DOHH2 (cell line): ENCODE measurements at regions not wholly inside any gene's neighbourhood (a gene's known extent, or its start where the extent isn't known, plus 50 kb on each side); places are given as distances from the start of the nearest gene placed in this dataset.

Experiments used
- H3F3A ChIP-seq: fragments of 200-600 bp; sonication (generic), shearing (Covaris generic); 2 replicates; pipeline ENCODE4 v1.6.0; 2016; ENCODE audit warnings: antibody characterized with exemption, mild to moderate bottlenecking; ENCODE audit not compliant: control insufficient read depth, insufficient read depth
- H3K27ac ChIP-seq: fragments of 200-600 bp; sonication (generic); 2 replicates; pipeline ENCODE4 v1.5.1; 2014; ENCODE audit warnings: low read depth, mild to moderate bottlenecking, low read length, moderate library complexity
- H3K27me3 ChIP-seq: fragments of 200-600 bp; sonication (generic); 2 replicates; pipeline ENCODE4 v1.6.1; 2014; ENCODE audit warnings: mild to moderate bottlenecking, low read length, mixed read lengths; ENCODE audit not compliant: control insufficient read depth
- H3K36me3 ChIP-seq: fragments of 200-600 bp; sonication (generic); 2 replicates; pipeline ENCODE4 v1.6.1; 2014; ENCODE audit warnings: mild to moderate bottlenecking, low read length, moderate library complexity, mixed read lengths; ENCODE audit not compliant: control insufficient read depth
- H3K4me1 ChIP-seq: fragments of 200-600 bp; sonication (generic); 2 replicates; pipeline ENCODE4 v1.6.1; 2014; ENCODE audit warnings: mild to moderate bottlenecking, low read length, mixed read lengths; ENCODE audit not compliant: control insufficient read depth
- H3K4me2 ChIP-seq: fragments of 200-600 bp; sonication (generic); 2 replicates; pipeline ENCODE4 v1.6.0; 2014; ENCODE audit warnings: mild to moderate bottlenecking, low read length, moderate library complexity
- H3K4me3 ChIP-seq: fragments of 200-600 bp; sonication (generic); 2 replicates; pipeline ENCODE4 v1.5.1; 2014; ENCODE audit warnings: mild to moderate bottlenecking, low read length, mixed read lengths
- H3K79me2 ChIP-seq: fragments of 200-600 bp; sonication (generic); 2 replicates; pipeline ENCODE4 v1.6.1; 2014; ENCODE audit warnings: mild to moderate bottlenecking, low read length, mixed read lengths; ENCODE audit not compliant: control insufficient read depth
- H3K9me2 ChIP-seq: fragments of 200-600 bp; sonication (generic); replicated peaks from 2 replicates; pipeline ENCODE4 v1.6.1; 2014; ENCODE audit warnings: mild to moderate bottlenecking, low read length, mixed read lengths; ENCODE audit not compliant: control insufficient read depth
- H3K9me3 ChIP-seq: fragments of 200-600 bp; sonication (generic); 2 replicates; pipeline ENCODE4 v1.6.1; 2014; ENCODE audit warnings: antibody characterized with exemption, low read length, mixed read lengths; ENCODE audit not compliant: control insufficient read depth, insufficient read depth
- H4K20me1 ChIP-seq: fragments of 200-600 bp; sonication (generic); 2 replicates; pipeline ENCODE4 v1.6.0; 2014; ENCODE audit warnings: low read depth, mild to moderate bottlenecking, antibody characterized with exemption, low read length, moderate library complexity; ENCODE audit not compliant: control insufficient read depth, insufficient read depth
- EZH2phosphoT487 ChIP-seq: fragments of 200-600 bp; sonication (generic); IDR thresholded peaks from 2 replicates; pipeline ENCODE4 v1.6.1; 2017; ENCODE audit warnings: borderline replicate concordance, mild to moderate bottlenecking, antibody characterized with exemption, low read length, moderate library complexity, mixed read lengths
- TF ChIP-seq, protein P1 (sequence below): fragments of 200-600 bp; sonication (generic); IDR thresholded peaks from one replicate; pipeline ENCODE4 v1.5.1; 2014; ENCODE audit warnings: antibody characterized with exemption, mild to moderate bottlenecking, low read depth, low read length; ENCODE audit not compliant: poor library complexity, severe bottlenecking

DNA sequence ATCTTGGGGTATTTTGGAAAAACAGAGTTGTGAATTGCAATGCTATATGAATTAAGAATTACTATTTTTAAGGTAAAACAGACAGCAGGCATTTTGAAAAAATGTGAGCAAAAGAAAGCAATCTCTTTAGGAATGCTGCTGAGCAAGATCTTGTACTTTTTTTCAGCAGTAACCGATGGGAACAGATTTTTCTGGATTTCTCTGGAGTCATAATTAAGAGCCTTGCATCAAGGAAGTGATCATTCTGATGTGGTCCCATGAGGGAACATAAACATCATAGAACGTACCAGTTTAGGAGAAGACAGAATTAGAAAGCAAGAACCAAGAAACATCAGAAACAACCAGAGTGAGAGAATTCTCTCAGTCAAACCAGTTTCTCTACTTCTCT, 157.0 kb upstream of the AGR3 start:
- Histone ChIP-seq H3K9me3 (no peaks in the 10 kb centered on the region), H3K4me1 (peaks cover 13% of the 10 kb centered on the region), H3K4me3 (no peak overlapping the region), H3K79me2 (no peaks in the 10 kb centered on the region), H3K9me2 (no peaks in the 10 kb centered on the region; the same call in 1 of the 2 replicates), H3F3A (no peaks in the 10 kb centered on the region), H4K20me1 (no peaks in the 10 kb centered on the region), H3K36me3 (no peaks in the 10 kb centered on the region), H3K4me2 (no peak overlapping the region), H3K27me3 (no peaks in the 10 kb centered on the region), H3K27ac (no peak overlapping the region)
- TF ChIP-seq EZH2phosphoT487: no peak
- TF ChIP-seq, protein P1, sequence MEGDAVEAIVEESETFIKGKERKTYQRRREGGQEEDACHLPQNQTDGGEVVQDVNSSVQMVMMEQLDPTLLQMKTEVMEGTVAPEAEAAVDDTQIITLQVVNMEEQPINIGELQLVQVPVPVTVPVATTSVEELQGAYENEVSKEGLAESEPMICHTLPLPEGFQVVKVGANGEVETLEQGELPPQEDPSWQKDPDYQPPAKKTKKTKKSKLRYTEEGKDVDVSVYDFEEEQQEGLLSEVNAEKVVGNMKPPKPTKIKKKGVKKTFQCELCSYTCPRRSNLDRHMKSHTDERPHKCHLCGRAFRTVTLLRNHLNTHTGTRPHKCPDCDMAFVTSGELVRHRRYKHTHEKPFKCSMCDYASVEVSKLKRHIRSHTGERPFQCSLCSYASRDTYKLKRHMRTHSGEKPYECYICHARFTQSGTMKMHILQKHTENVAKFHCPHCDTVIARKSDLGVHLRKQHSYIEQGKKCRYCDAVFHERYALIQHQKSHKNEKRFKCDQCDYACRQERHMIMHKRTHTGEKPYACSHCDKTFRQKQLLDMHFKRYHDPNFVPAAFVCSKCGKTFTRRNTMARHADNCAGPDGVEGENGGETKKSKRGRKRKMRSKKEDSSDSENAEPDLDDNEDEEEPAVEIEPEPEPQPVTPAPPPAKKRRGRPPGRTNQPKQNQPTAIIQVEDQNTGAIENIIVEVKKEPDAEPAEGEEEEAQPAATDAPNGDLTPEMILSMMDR: no peak

DNA sequence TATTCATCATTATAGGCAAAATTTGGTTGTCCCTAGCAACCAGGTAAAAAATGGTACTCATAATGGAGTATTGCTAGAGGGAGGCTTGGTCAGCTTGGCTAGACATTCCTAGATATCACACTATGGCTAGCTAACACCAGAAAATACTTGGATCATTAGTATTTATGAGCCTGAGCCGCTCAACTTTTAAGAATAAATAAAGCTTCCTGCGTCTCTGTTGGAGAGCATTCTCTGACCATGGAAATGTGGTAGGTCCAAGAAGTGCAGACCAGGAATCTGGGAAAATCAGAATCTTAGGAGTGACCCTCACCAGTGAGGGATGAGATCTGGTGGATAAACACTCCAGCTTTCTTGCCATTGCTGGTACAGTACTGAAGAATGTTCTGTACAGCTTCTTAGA, 157.6 kb upstream of the AGR3 start:
- no peaks in the 10 kb centered on the region for H3K36me3 ChIP-seq
- TF ChIP-seq, protein P1: no peak
- H3K4me3 ChIP-seq: no peak overlapping the region
- no peaks in the 10 kb centered on the region for H3K9me3 ChIP-seq
- H3K4me1 ChIP-seq: peaks cover 13% of the 10 kb centered on the region
- no peaks in the 10 kb centered on the region; the same call in 1 of the 2 replicates for H3K9me2 ChIP-seq
- no peak overlapping the region for H3K4me2 ChIP-seq
- H3K27me3 ChIP-seq: no peaks in the 10 kb centered on the region
- H3F3A ChIP-seq: no peaks in the 10 kb centered on the region
- no peaks in the 10 kb centered on the region for H4K20me1 ChIP-seq
- H3K27ac ChIP-seq: no peak overlapping the region
- H3K79me2 ChIP-seq: no peaks in the 10 kb centered on the region

DNA sequence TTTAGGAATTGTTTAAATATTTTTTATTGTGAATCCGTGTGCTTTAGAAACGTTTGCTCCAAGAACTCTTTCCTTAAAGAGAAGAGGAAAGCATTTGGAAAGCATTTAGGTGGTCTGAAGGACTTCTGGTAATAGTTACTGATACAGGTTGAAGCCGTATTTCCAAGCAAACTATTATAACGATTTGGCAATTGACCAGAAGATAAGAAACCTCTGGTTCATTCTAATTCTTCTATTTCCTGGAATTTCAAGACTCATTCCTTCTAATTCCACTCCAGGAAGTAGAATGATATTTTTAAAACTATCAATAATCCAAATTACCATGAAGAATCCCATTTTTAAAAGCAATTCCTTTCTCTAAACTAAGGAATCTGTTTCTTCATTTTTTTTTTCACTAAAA, 158.9 kb upstream of the AGR3 start:
- Histone ChIP-seq H3K4me2 (no peak overlapping the region), H3K9me2 (no peaks in the 10 kb centered on the region; the same call in 1 of the 2 replicates), H3K79me2 (no peaks in the 10 kb centered on the region), H3K4me3 (peak overlapping the region; percentile 27; the same call in 1 of the 2 replicates), H3K27ac (no peak overlapping the region), H3K4me1 (peaks cover 13% of the 10 kb centered on the region), H3K27me3 (no peaks in the 10 kb centered on the region), H3K9me3 (no peaks in the 10 kb centered on the region), H4K20me1 (no peaks in the 10 kb centered on the region), H3K36me3 (no peaks in the 10 kb centered on the region), H3F3A (no peaks in the 10 kb centered on the region)
- TF ChIP-seq, protein P1: no peak
- TF ChIP-seq EZH2phosphoT487: no peak

DNA sequence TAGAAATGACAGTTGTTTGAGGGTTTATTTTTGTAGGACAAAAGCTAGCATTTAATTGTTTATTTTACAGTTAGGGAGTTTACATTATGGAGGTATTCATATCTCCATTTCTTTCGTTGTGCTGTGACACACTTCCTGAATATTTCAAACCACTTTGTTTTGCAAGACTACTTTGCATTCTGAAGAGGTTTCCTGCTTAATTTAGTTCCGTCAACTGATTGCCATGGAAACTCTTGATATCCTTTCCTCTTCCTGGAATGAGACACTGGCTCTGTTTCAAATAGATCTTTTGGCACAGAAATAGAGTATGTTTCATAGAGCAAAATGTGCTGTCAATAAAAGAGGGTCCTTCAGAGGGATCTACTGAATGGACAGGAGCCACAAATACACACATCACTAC, 159.5 kb upstream of the AGR3 start:
- no peaks in the 10 kb centered on the region for H4K20me1 ChIP-seq
- no peaks in the 10 kb centered on the region for H3K27me3 ChIP-seq
- no peaks in the 10 kb centered on the region for H3K79me2 ChIP-seq
- no peaks in the 10 kb centered on the region for H3K9me3 ChIP-seq
- H3K4me2 ChIP-seq: peak overlapping the region; percentile 34
- H3K36me3 ChIP-seq: no peaks in the 10 kb centered on the region
- TF ChIP-seq, protein P1: no peak
- TF ChIP-seq EZH2phosphoT487: no peak
- H3K9me2 ChIP-seq: no peaks in the 10 kb centered on the region; the same call in 1 of the 2 replicates
- H3F3A ChIP-seq: no peaks in the 10 kb centered on the region
- H3K4me3 ChIP-seq: peak overlapping the region; percentile 27
- H3K4me1 ChIP-seq: peaks cover 13% of the 10 kb centered on the region
- no peak overlapping the region for H3K27ac ChIP-seq
